Cerebellar cortex (tissue), 1 donor: ENCODE measurements at regions not wholly inside any gene's neighbourhood (a gene's known extent, or its start where the extent isn't known, plus 50 kb on each side); places are given as distances from the start of the nearest gene placed in this dataset.
"Not testable (repeated sequence)": the region's sequence is repeated elsewhere in the genome, so short reads cannot be mapped to it uniquely, and the experiment has no call there.

ENCODE experiments used
- DNase-seq: peaks from one replicate; pipeline ENCODE4 v3.0.0-alpha.2; 2015; ENCODE audit warnings: low spot score

DNA sequence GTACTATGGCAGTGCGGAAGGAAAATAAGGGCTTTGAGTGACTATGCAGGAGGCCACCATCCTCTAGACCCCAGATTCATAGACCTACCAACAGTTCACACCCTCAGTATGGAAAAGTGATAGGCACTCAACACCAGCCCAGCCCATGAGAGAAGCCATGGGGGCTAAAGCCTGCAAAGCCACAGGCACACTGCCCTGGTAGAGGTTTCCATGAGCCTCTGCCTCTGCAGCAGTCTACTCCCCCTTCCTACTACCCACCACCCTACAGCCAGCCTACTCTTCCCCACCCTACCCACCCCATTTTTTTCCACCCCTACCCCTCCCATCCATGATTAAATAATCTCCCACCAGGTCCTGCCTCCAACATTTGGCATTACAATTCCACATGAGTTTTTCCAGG lies 241.9 kb downstream of the CWH43 start:
- DNase-seq = not testable (repeated sequence)

GRCh38 chr4:49229243-49229642 lies 243.2 kb downstream of the CWH43 start:
- DNase-seq = not testable (repeated sequence)

GRCh38 chr4:49229713-49230112 lies 243.6 kb downstream of the CWH43 start:
- DNase-seq = not testable (repeated sequence)

DNA sequence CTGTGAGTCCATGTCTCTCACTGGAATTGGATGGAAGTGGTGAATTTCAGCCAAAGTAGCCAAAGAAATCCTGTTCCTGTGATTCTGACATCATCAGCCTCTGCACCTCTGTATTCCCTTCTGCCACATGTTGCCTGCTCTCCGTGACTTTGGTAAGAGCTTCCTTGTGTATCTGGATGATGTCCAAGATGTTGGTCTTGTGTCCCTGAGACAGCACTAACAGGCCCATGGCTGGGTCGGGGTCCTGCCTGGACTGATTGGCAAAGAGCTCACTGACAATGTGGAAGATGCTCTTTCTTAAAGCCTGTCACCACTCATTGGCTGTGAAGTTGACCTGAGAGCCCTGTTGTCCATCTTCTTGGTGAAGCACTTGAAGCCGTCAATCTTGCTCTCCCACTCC lies 247.3 kb downstream of the CWH43 start:
- DNase-seq = not testable (repeated sequence)

DNA sequence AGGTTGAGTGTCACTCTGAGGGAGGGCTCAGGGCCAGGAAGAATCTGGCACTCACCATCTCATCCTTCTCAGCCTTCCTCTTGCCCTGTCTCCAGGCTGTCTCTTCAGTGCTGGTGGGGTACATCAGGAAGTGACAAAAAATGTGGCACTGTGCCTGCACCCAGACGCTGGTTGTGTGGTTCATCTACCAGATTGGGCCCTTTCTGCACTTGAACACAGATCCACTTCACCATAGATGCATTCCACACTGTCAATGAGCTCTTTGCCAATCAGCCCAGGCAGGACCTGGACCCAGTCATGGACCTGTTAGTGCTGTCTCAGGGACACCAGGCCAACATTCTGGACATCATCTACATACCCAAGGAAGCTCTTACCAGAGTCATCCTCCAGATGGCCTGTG lies 247.7 kb downstream of the CWH43 start:
- DNase-seq = not testable (repeated sequence)

- not testable (repeated sequence) for DNase-seq
Observed at GRCh38 chr4:49234382-49234781, 248.3 kb downstream of the CWH43 start.

DNA sequence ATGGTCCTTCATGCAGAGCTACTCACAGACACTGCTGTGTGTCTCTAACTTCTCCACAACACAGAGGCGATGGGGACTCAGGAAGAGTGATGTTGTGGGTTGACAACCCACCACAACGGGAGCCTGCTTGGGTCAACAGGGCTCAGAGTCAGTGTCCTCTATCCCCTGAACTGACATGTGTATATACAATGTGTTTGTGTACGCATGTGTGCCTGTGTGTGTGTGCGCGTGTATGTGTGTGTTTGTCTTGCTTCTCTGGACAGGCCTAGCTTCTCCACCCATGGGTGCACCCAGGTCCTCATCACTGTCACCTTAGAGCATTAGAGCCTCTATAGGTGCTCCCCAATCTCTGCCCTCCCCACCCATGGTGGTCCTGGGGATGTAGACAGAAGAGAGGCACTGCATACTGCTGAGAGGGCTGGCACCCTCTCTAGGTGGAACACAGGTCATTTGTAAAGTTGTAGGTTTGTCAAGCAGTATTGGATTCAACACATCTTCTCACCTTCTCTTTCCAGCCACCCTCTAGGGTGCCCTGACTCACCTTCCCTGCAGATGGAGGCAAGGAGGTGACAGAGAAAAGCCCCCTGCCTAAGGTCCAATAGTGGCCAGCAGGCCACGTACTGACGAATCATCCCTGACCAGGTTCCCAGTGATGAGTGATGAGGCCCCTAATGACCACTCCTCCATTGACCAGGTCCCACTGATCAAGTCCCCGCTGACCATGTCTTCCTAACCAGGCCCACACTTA lies 249.5 kb downstream of the CWH43 start:
- not testable (repeated sequence) for DNase-seq

- DNase-seq = not testable (repeated sequence)
Observed at GRCh38 chr4:49236474-49236873, 250.4 kb downstream of the CWH43 start.

- DNase-seq = not testable (repeated sequence)
Observed at GRCh38 chr4:49241295-49241694, 255.2 kb downstream of the CWH43 start.

- DNase-seq = not testable (repeated sequence)
Observed at GRCh38 chr4:49262786-49263185, 276.7 kb downstream of the CWH43 start.

DNA sequence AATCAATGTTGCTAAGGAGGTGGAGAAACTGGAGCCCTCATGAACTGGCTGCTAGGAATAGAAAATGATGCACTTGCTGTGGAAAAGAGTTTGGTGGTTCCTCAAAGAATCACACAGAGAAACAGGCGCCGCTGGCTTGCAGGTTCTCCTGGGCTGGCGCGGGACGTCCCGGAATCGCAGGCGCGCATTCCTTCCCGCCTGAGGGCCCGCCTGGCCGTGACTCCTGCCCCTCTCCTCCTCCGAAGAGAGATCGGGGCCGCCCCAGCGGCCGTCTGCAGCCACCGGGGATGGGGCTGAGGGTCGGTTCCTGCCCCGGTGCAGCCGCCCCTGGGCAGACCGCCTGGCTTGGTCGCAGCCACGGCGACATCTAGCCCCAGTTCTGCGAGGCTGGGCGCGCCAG lies 284.4 kb downstream of the CWH43 start:
- not testable (repeated sequence) for DNase-seq

- not testable (repeated sequence) for DNase-seq
Observed at GRCh38 chr4:49270912-49271311, 284.8 kb downstream of the CWH43 start.

DNA sequence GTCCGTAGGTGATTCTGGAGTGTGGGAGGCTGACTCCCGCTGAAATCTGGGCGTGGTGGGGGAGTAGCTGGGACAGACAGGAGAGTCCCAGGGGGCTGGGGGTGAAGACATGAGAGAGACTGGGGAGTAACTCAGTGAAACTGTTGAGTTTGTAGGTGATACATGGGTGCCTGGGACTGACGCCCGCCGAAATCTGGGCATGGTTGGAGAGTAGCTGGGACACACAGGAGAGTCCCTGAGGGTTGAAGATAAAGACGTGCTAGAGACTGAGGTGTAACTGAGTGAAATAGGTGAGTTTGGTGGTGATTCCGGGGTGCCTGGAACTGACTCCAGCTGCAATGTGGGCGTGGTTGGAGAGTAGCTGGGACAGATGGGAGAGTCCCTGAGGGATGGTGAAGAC lies 299.8 kb downstream of the CWH43 start:
- DNase-seq = not testable (repeated sequence)

- not testable (repeated sequence) for DNase-seq
Observed at GRCh38 chr4:49286926-49287745, 301.1 kb downstream of the CWH43 start.

GRCh38 chr4:49287893-49288292 lies 301.8 kb downstream of the CWH43 start:
- peak; percentile 18 for DNase-seq

DNA sequence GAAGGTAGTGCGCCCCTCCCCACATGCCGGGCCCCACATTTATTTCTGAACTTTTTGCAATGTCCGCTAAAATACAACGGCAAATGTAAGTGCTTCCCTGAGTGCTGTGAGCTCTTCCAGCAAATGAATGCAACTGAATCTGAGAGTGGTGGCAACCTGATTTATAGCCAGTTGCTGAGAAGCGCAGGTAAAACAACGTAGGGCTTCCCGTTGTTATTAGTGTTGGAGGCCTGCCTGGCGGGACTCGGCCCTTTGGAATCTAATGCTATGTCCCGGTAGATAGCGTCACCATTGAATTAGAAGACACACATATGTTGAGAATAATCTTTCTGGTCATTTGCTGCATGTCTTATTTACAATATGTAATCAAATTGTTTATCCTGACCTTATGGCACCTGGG lies 302.7 kb downstream of the CWH43 start:
- DNase-seq = not testable (repeated sequence)

- DNase-seq = peak; percentile 3
Observed at GRCh38 chr4:49314815-49315214, 328.7 kb downstream of the CWH43 start.

- DNase-seq = not testable (repeated sequence)
Observed at GRCh38 chr4:49320725-49321410, 334.8 kb downstream of the CWH43 start.

DNA sequence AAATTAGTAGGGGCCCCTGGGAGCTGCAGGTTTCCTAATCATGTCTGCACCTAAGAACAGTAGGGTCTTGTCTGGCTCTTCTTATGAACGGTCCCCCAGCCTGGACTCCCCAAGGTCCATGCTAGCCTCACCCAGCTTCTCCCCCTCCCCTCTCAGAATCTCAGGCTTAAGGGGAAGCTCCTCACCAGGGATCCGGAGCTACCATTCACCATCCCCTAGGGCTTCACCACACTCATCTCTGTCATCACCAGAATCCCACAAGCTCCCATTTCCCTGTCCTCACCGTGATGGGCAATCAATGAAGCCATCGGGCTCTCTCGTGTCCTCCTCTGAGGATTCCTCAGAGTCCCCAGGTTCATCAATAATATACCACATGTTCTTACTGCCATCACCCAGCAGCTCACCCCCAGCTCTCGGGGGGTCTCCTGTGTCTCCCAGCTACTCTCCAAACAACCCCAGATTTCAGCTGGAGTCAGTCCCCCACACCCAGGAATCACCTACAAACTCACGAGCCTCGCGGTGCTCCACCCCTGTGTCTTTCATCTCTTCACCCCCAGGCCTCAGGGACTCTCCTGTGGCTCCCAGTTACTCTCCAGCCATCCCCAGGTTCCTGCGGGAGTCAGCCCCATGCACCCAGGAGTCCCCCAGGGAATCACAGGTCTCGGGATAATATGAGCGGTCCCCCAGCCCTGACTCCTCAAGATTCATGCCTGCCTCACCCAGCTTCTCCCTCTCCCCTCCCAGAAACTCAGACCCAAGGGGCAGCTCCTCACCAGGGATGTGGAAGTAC lies 335.6 kb downstream of the CWH43 start:
- DNase-seq = not testable (repeated sequence)

- not testable (repeated sequence) for DNase-seq
Observed at GRCh38 chr4:49322610-49323572, 336.8 kb downstream of the CWH43 start.
